SK-N-SH (cell line): ENCODE measurements at regions not wholly inside any gene's neighbourhood (a gene's known extent, or its start where the extent isn't known, plus 50 kb on each side); places are given as distances from the start of the nearest gene placed in this dataset.

Source experiments
- CTCF ChIA-PET: fragments of 300-600, 350-600 bp; formaldehyde crosslinking; extraction: SDS; loops from one replicate; lab custom pipeline; 2021; lab: Yijun Ruan, JAX
- POLR2A ChIA-PET: fragments of 350-600 bp; sonication (Branson Sonifier 250); formaldehyde crosslinking; extraction: SDS; loops from one replicate; lab custom pipeline; 2020; ENCODE audit warnings: antibody characterized with exemption, inconsistent platforms; lab: Yijun Ruan, JAX
- DNase-seq: peaks from one replicate; pipeline ENCODE4 v3.0.0; 2012
- H2AFZ ChIP-seq: fragments of 200-600 bp; sonication (generic); 2 replicates; pipeline ENCODE4 v1.8.1; 2016; ENCODE audit warnings: antibody characterized with exemption, mild to moderate bottlenecking, low read depth
- H3F3A ChIP-seq: fragments of 200-600 bp; sonication (generic); replicated peaks from 2 replicates; pipeline ENCODE3; 2016; ENCODE audit warnings: antibody characterized with exemption, mild to moderate bottlenecking; ENCODE audit not compliant: insufficient read depth
- H3K27ac ChIP-seq, 2 experiments: fragments of 200-500 bp in 1 of 2; fragments of 200-600 bp in 1 of 2; sonication (Bioruptor generic) in 1 of 2; sonication (generic), shearing (Covaris generic) in 1 of 2; 2 replicates each; pipeline versions ENCODE4 v1.5.1 to v1.6.1; 2014 to 2016; ENCODE audit warnings: low read depth in 2 of 2, inconsistent platforms in 1 of 2, low read length in 1 of 2, mild to moderate bottlenecking in 1 of 2, mixed read lengths in 1 of 2
- H3K27me3 ChIP-seq: fragments of 200-600 bp; sonication (generic), shearing (Covaris generic); 2 replicates; pipeline ENCODE4 v1.6.1; 2016; ENCODE audit warnings: mixed run types; ENCODE audit not compliant: insufficient read depth
- H3K36me3 ChIP-seq, 2 experiments: fragments of 200-500 bp in 1 of 2; fragments of 200-600 bp in 1 of 2; sonication (Bioruptor generic) in 1 of 2; sonication (generic) in 1 of 2; replicated peaks in 1 of 2; 2 replicates each; pipeline versions ENCODE3 to v1.5.1; 2014 to 2016; ENCODE audit warnings: low read length in 1 of 2, mild to moderate bottlenecking in 1 of 2; ENCODE audit not compliant: insufficient read depth in 2 of 2, control insufficient read depth in 1 of 2
- H3K4me1 ChIP-seq, 2 experiments: fragments of 200-500 bp in 1 of 2; fragments of 200-600 bp in 1 of 2; sonication (Bioruptor generic) in 1 of 2; sonication (generic), shearing (Covaris generic) in 1 of 2; 2 replicates each; pipeline versions ENCODE4 v1.5.1 to v1.6.1; 2014 to 2016; ENCODE audit warnings: low read depth in 1 of 2, low read length in 1 of 2, mixed run types in 1 of 2; ENCODE audit not compliant: insufficient read depth in 2 of 2, control insufficient read depth in 1 of 2
- H3K4me2 ChIP-seq: fragments of 200-600 bp; sonication (generic), shearing (Covaris generic); 2 replicates; pipeline ENCODE4 v1.6.1; 2017; ENCODE audit warnings: mixed run types
- H3K4me3 ChIP-seq, 2 experiments: fragments of 200-500 bp in 1 of 2; fragments of 200-600 bp in 1 of 2; sonication (Bioruptor generic) in 1 of 2; sonication (generic), shearing (Covaris generic) in 1 of 2; 2 replicates each; pipeline versions ENCODE4 v1.5.1 to v1.8.1; 2014 to 2016; ENCODE audit warnings: low read depth in 2 of 2, inconsistent platforms in 1 of 2, low read length in 1 of 2, mild to moderate bottlenecking in 1 of 2, mixed read lengths in 1 of 2, moderate library complexity in 1 of 2
- H3K79me2 ChIP-seq: fragments of 200-600 bp; sonication (generic); 2 replicates; pipeline ENCODE4 v1.8.1; 2017; ENCODE audit warnings: mild to moderate bottlenecking; ENCODE audit not compliant: insufficient read depth
- H3K9ac ChIP-seq: fragments of 200-600 bp; sonication (generic); 2 replicates; pipeline ENCODE4 v1.6.1; 2017; ENCODE audit warnings: mixed run types
- H3K9me2 ChIP-seq: fragments of 200-600 bp; sonication (generic); 2 replicates; pipeline ENCODE4 v1.6.1; 2017; ENCODE audit warnings: mixed run types
- H3K9me3 ChIP-seq: fragments of 200-600 bp; sonication (generic); 2 replicates; pipeline ENCODE4 v1.6.1; 2017; ENCODE audit warnings: mixed run types, mild to moderate bottlenecking, moderate library complexity
- H4K20me1 ChIP-seq: fragments of 200-600 bp; sonication (generic); 2 replicates; pipeline ENCODE4 v1.6.1; 2017; ENCODE audit warnings: mild to moderate bottlenecking, mixed run types; ENCODE audit not compliant: insufficient read depth
- CHD2 ChIP-seq: fragments of 150-350 bp; IDR thresholded peaks from 2 replicates; pipeline ENCODE4 v1.6.1; 2018; ENCODE audit warnings: low read length; ENCODE audit not compliant: partially characterized antibody
- ELF1 ChIP-seq: IDR thresholded peaks from 2 replicates; pipeline ENCODE4 v1.4.0; 2012
- FOSL2 ChIP-seq: IDR thresholded peaks from 2 replicates; pipeline ENCODE4 v1.4.0; 2012; ENCODE audit warnings: low read depth, mild to moderate bottlenecking, moderate library complexity, borderline replicate concordance
- FOXM1 ChIP-seq: IDR thresholded peaks from 2 replicates; pipeline ENCODE4 v1.4.0; 2012; ENCODE audit warnings: low read depth, mild to moderate bottlenecking
- GATA2 ChIP-seq: sonication (generic); formaldehyde crosslinking; IDR thresholded peaks from 2 replicates; pipeline ENCODE4 v1.5.0; 2020; ENCODE audit warnings: mild to moderate bottlenecking, missing genetic modification reagents
- NRF1 ChIP-seq: IDR thresholded peaks from 2 replicates; pipeline ENCODE4 v1.6.1; 2012; ENCODE audit warnings: low read depth, mild to moderate bottlenecking, low read length
- RAD21 ChIP-seq: IDR thresholded peaks from 2 replicates; pipeline ENCODE4 v1.6.1; 2012; ENCODE audit warnings: mild to moderate bottlenecking, low read length
- TCF12 ChIP-seq: IDR thresholded peaks from 2 replicates; pipeline ENCODE4 v1.4.0; 2012
- TEAD4 ChIP-seq: IDR thresholded peaks from 2 replicates; pipeline ENCODE4 v1.4.0; 2012; ENCODE audit warnings: mild to moderate bottlenecking, borderline replicate concordance; ENCODE audit not compliant: insufficient read depth
- YY1 ChIP-seq: IDR thresholded peaks from 2 replicates; pipeline ENCODE4 v1.4.0; 2012; ENCODE audit warnings: low read depth, mild to moderate bottlenecking
- WGBS: methylation state at CpG from one replicate; pipeline ENCODE4 v1.1.6; 2017; ENCODE audit warnings: low lambda C conversion rate; 5-methylcytosine and 5-hydroxymethylcytosine counted together
- TF ChIP-seq, protein P1 (sequence below): IDR thresholded peaks from 2 replicates; pipeline ENCODE4; 2012
- TF ChIP-seq, protein P2 (sequence below): IDR thresholded peaks from 2 replicates; pipeline ENCODE4 v1.6.1; 2012; ENCODE audit warnings: mild to moderate bottlenecking, low read depth, low read length, moderate library complexity
- TF ChIP-seq, protein P3 (sequence below): fragments of 150-350 bp; IDR thresholded peaks from 2 replicates; pipeline ENCODE4 v1.6.1; 2016; ENCODE audit warnings: mild to moderate bottlenecking, low read depth, low read length
- TF ChIP-seq, protein P4 (sequence below): IDR thresholded peaks from 2 replicates; pipeline ENCODE4 v1.4.0; 2012; ENCODE audit warnings: low read depth
- TF ChIP-seq, protein P5 (sequence below): IDR thresholded peaks from 2 replicates; pipeline ENCODE4 v1.4.0; 2012; ENCODE audit warnings: low read depth, borderline replicate concordance

DNA sequence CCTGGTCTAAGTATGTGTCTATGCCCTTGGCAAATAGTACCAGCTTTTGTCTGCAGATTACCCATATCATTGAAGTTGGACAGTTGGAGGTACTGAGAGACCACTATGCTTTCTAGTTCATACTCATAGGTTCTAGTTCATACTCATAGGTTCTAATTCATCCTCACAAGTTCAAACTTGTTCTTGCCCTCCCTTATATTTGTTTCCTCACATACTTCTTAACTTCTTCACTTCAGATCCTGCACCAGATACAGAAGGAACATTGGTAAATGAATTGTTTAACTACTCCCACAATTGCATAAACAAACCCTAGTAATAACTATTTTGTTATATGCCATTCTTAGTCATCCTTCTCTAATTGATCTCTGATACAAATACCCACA lies 172.2 kb downstream of the SLITRK1 start:
- Histone ChIP-seq H3K27me3 (no peaks in the 10 kb centered on the region), H3K9me3 (no peaks in the 10 kb centered on the region), H3K9me2 (no peaks in the 10 kb centered on the region), H3K79me2 (no peaks in the 10 kb centered on the region), H3K4me2 (no peak overlapping the region), H4K20me1 (no peaks in the 10 kb centered on the region), H3K9ac (no peak overlapping the region), H3K36me3 (no peaks in the 10 kb centered on the region), H3F3A (no peaks in the 10 kb centered on the region), H3K4me3 (no peak overlapping the region), H2AFZ (no peak overlapping the region), H3K27ac (no peak overlapping the region), H3K4me1 (no peaks in the 10 kb centered on the region)
- CTCF ChIA-PET, result no interaction called here
- POLR2A ChIA-PET, result no interaction called here
- no peak for DNase-seq
- no peak for TF ChIP-seq YY1
- TF ChIP-seq, protein P1, sequence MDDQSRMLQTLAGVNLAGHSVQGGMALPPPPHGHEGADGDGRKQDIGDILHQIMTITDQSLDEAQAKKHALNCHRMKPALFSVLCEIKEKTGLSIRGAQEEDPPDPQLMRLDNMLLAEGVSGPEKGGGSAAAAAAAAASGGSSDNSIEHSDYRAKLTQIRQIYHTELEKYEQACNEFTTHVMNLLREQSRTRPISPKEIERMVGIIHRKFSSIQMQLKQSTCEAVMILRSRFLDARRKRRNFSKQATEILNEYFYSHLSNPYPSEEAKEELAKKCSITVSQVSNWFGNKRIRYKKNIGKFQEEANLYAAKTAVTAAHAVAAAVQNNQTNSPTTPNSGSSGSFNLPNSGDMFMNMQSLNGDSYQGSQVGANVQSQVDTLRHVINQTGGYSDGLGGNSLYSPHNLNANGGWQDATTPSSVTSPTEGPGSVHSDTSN, result no peak
- TF ChIP-seq, all 33 proteins: peak for 0

DNA sequence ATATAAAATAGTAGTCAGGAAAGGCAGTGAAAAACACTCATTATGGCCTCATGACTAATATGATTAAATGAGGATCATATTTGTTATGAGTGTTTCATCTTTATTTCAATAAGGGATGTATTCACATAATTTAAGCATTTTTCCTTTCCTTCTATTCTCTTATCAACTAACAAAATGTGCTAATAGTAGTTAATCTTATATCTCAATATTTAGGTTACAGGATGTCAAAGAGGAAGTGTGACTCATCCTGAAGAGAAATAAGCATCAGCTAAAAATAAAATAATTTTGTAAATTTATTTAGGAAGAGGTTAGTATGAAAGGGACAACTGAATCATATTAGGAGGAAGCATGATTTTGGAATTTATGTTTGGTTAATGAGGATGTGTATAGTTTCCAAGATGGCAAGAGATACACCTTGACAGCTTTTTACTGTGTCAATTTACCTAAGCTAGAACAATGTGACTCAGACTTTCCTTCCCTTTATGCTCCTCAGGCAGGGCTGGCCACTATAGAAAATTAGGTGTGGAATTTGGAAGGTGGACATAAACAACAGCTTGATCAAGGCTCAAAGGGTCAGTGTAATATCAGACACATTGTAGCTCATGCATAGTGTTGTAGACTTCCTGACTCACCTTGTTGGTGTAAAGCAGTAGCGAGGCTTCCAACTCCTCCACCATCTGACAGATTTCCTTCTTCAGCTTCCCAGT lies 172.7 kb downstream of the SLITRK1 start:
- Histone ChIP-seq H3K79me2 (no peaks in the 10 kb centered on the region), H3K27me3 (no peaks in the 10 kb centered on the region), H3K9ac (no peak overlapping the region), H3F3A (no peaks in the 10 kb centered on the region), H3K36me3 (no peaks in the 10 kb centered on the region), H3K9me3 (no peaks in the 10 kb centered on the region), H2AFZ (no peak overlapping the region), H4K20me1 (no peaks in the 10 kb centered on the region), H3K4me3 (no peak overlapping the region), H3K4me2 (no peak overlapping the region), H3K27ac (no peak overlapping the region), H3K9me2 (no peaks in the 10 kb centered on the region), H3K4me1 (no peaks in the 10 kb centered on the region)
- ChIA-PET POLR2A (no interaction called here), CTCF (no interaction called here)
- TF ChIP-seq RAD21, result no peak
- no peak for TF ChIP-seq CHD2
- no peak for TF ChIP-seq ELF1
- TF ChIP-seq, protein P2, sequence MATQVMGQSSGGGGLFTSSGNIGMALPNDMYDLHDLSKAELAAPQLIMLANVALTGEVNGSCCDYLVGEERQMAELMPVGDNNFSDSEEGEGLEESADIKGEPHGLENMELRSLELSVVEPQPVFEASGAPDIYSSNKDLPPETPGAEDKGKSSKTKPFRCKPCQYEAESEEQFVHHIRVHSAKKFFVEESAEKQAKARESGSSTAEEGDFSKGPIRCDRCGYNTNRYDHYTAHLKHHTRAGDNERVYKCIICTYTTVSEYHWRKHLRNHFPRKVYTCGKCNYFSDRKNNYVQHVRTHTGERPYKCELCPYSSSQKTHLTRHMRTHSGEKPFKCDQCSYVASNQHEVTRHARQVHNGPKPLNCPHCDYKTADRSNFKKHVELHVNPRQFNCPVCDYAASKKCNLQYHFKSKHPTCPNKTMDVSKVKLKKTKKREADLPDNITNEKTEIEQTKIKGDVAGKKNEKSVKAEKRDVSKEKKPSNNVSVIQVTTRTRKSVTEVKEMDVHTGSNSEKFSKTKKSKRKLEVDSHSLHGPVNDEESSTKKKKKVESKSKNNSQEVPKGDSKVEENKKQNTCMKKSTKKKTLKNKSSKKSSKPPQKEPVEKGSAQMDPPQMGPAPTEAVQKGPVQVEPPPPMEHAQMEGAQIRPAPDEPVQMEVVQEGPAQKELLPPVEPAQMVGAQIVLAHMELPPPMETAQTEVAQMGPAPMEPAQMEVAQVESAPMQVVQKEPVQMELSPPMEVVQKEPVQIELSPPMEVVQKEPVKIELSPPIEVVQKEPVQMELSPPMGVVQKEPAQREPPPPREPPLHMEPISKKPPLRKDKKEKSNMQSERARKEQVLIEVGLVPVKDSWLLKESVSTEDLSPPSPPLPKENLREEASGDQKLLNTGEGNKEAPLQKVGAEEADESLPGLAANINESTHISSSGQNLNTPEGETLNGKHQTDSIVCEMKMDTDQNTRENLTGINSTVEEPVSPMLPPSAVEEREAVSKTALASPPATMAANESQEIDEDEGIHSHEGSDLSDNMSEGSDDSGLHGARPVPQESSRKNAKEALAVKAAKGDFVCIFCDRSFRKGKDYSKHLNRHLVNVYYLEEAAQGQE, result no peak
- TF ChIP-seq, protein P3, sequence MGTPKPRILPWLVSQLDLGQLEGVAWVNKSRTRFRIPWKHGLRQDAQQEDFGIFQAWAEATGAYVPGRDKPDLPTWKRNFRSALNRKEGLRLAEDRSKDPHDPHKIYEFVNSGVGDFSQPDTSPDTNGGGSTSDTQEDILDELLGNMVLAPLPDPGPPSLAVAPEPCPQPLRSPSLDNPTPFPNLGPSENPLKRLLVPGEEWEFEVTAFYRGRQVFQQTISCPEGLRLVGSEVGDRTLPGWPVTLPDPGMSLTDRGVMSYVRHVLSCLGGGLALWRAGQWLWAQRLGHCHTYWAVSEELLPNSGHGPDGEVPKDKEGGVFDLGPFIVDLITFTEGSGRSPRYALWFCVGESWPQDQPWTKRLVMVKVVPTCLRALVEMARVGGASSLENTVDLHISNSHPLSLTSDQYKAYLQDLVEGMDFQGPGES, result no peak
- TF ChIP-seq TEAD4, result no peak
- no peak for TF ChIP-seq FOXM1
- TF ChIP-seq, protein P4, sequence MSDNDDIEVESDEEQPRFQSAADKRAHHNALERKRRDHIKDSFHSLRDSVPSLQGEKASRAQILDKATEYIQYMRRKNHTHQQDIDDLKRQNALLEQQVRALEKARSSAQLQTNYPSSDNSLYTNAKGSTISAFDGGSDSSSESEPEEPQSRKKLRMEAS, result no peak
- TF ChIP-seq YY1, result no peak
- no peak for TF ChIP-seq TCF12
- no peak for TF ChIP-seq FOSL2
- TF ChIP-seq GATA2 (CRISPR knock-in tag), result no peak
- TF ChIP-seq NRF1, result no peak
- TF ChIP-seq, protein P1, result no peak
- TF ChIP-seq, protein P5, sequence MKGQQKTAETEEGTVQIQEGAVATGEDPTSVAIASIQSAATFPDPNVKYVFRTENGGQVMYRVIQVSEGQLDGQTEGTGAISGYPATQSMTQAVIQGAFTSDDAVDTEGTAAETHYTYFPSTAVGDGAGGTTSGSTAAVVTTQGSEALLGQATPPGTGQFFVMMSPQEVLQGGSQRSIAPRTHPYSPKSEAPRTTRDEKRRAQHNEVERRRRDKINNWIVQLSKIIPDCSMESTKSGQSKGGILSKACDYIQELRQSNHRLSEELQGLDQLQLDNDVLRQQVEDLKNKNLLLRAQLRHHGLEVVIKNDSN, result no peak
- WGBS, result 63% methylated on average over 1 of the region's 1 CpG
- DNase-seq, result no peak
